GM23338 (cell line): ENCODE measurements at regions not wholly inside any gene's neighbourhood (a gene's known extent, or its start where the extent isn't known, plus 50 kb on each side); places are given as distances from the start of the nearest gene placed in this dataset.

Source experiments
- ATAC-seq: fragments of 200-7000 bp; cut with Tn5 transposase; 3 replicates; pipeline ENCODE4 v1.9.1; 2020
- DNase-seq: peaks from one replicate; pipeline ENCODE4 v3.0.0-alpha.2; 2015; ENCODE audit warnings: low spot score
- H2AFZ ChIP-seq: fragments of 200-600 bp; sonication (generic); 2 replicates; pipeline ENCODE4 v1.8.0; 2016; ENCODE audit warnings: antibody characterized with exemption, mild to moderate bottlenecking, moderate library complexity
- H3F3A ChIP-seq: fragments of 200-600 bp; sonication (generic); replicated peaks from 2 replicates; pipeline ENCODE4 v1.8.0; 2017; ENCODE audit warnings: antibody characterized with exemption, mixed run types, low read depth
- H3K27ac ChIP-seq: fragments of 200-600 bp; sonication (generic); 2 replicates; pipeline ENCODE4 v1.6.1; 2016; ENCODE audit warnings: low read depth
- H3K27me3 ChIP-seq: fragments of 200-600 bp; sonication (generic); 2 replicates; pipeline ENCODE4 v1.8.0; 2016; ENCODE audit warnings: mild to moderate bottlenecking, mixed run types, moderate library complexity; ENCODE audit not compliant: insufficient read depth
- H3K36me3 ChIP-seq: fragments of 200-600 bp; sonication (generic); 2 replicates; pipeline ENCODE4 v1.8.0; 2016; ENCODE audit warnings: mild to moderate bottlenecking; ENCODE audit not compliant: insufficient read depth
- H3K4me1 ChIP-seq: fragments of 200-600 bp; sonication (generic); 2 replicates; pipeline ENCODE4 v1.8.0; 2016; ENCODE audit warnings: mild to moderate bottlenecking, moderate library complexity; ENCODE audit not compliant: insufficient read depth
- H3K4me2 ChIP-seq: fragments of 200-600 bp; sonication (generic); 2 replicates; pipeline ENCODE4 v1.7.1; 2017; ENCODE audit warnings: mixed run types
- H3K4me3 ChIP-seq: fragments of 200-600 bp; sonication (generic); 2 replicates; pipeline ENCODE4 v1.6.1; 2016; ENCODE audit warnings: mixed run types
- H3K79me2 ChIP-seq: fragments of 200-600 bp; sonication (generic); replicated peaks from 2 replicates; pipeline ENCODE4 v1.8.0; 2017; ENCODE audit warnings: mild to moderate bottlenecking; ENCODE audit not compliant: insufficient read depth
- H3K9me2 ChIP-seq: fragments of 200-600 bp; sonication (generic); 2 replicates; pipeline ENCODE4 v1.8.0; 2017; ENCODE audit not compliant: insufficient read depth
- H4K20me1 ChIP-seq: fragments of 200-600 bp; sonication (generic); replicated peaks from 2 replicates; pipeline ENCODE4 v1.8.0; 2017; ENCODE audit warnings: mild to moderate bottlenecking; ENCODE audit not compliant: insufficient read depth
- H3K27ac Mint-ChIP-seq: 2 replicates; pipeline ENCODE4 v1.8.0; 2020; ENCODE audit warnings: inconsistent platforms, mild to moderate bottlenecking, moderate library complexity, mixed read lengths
- H3K27me3 Mint-ChIP-seq: 3 replicates; pipeline ENCODE4 v1.8.0; 2022; ENCODE audit warnings: low read depth, mild to moderate bottlenecking, moderate library complexity, mixed read lengths, inconsistent platforms; ENCODE audit not compliant: insufficient read depth, poor library complexity
- H3K36me3 Mint-ChIP-seq: 3 replicates; pipeline ENCODE4 v1.8.0; 2021; ENCODE audit warnings: low read depth, mild to moderate bottlenecking, inconsistent platforms, moderate library complexity, mixed read lengths
- H3K4me1 Mint-ChIP-seq: 3 replicates; pipeline ENCODE4 v1.8.0; 2020; ENCODE audit warnings: mild to moderate bottlenecking, inconsistent platforms, mixed read lengths
- H3K4me3 Mint-ChIP-seq: 3 replicates; pipeline ENCODE4 v1.8.0; 2021; ENCODE audit warnings: moderate library complexity, mild to moderate bottlenecking, inconsistent platforms, mixed read lengths
- H3K9me3 Mint-ChIP-seq: 3 replicates; pipeline ENCODE4 v1.8.0; 2020; ENCODE audit warnings: moderate library complexity, mild to moderate bottlenecking, inconsistent platforms, mixed read lengths
- CREB1 ChIP-seq: fragments of 250-450 bp; sonication (Bioruptor Pico); IDR thresholded peaks from 2 replicates; pipeline ENCODE4 v1.5.0; 2020; ENCODE audit warnings: low read depth, mild to moderate bottlenecking, moderate library complexity
- EZH2 ChIP-seq: fragments of 200-600 bp; sonication (generic); IDR thresholded peaks from one replicate; pipeline ENCODE4 v1.8.0; 2017; ENCODE audit warnings: antibody characterized with exemption, mild to moderate bottlenecking, low read depth; ENCODE audit not compliant: unreplicated experiment
- EZH2phosphoT487 ChIP-seq: fragments of 200-600 bp; sonication (generic); IDR thresholded peaks from one replicate; pipeline ENCODE4 v1.8.1; 2018; ENCODE audit warnings: antibody characterized with exemption; ENCODE audit not compliant: unreplicated experiment
- JUNB ChIP-seq: IDR thresholded peaks from one replicate; pipeline ENCODE4 v1.6.1; 2016; ENCODE audit warnings: antibody characterized with exemption; ENCODE audit not compliant: unreplicated experiment
- NANOG ChIP-seq: IDR thresholded peaks from 2 replicates; pipeline ENCODE4 v1.6.1; 2016; ENCODE audit warnings: antibody characterized with exemption, borderline replicate concordance
- POLR2AphosphoS5 ChIP-seq: IDR thresholded peaks from 2 replicates; pipeline ENCODE4 v1.6.1; 2016; ENCODE audit warnings: antibody characterized with exemption, low read depth
- STAT1 ChIP-seq: IDR thresholded peaks from one replicate; pipeline ENCODE4 v1.6.1; 2016; ENCODE audit warnings: antibody characterized with exemption; ENCODE audit not compliant: unreplicated experiment
- ZNF114 ChIP-seq: fragments of 250-450 bp; sonication (Bioruptor Pico); IDR thresholded peaks from 2 replicates; pipeline ENCODE4 v1.5.0; 2020; ENCODE audit warnings: mild to moderate bottlenecking, moderate library complexity
- ZNF331 ChIP-seq: fragments of 250-450 bp; sonication (Bioruptor Pico); IDR thresholded peaks from 2 replicates; pipeline ENCODE4 v1.5.0; 2020; ENCODE audit warnings: low read depth, mild to moderate bottlenecking, moderate library complexity
- TF ChIP-seq, protein P1 (sequence below): IDR thresholded peaks from 2 replicates; pipeline ENCODE4 v1.6.1; 2016; ENCODE audit warnings: antibody characterized with exemption
- TF ChIP-seq, protein P2 (sequence below): fragments of 250-450 bp; sonication (Bioruptor Pico); IDR thresholded peaks from 2 replicates; pipeline ENCODE4 v1.5.0; 2020; ENCODE audit warnings: mild to moderate bottlenecking, moderate library complexity
- TF ChIP-seq, protein P3 (sequence below): IDR thresholded peaks from one replicate; pipeline ENCODE4 v1.6.1; 2018; ENCODE audit warnings: antibody characterized with exemption; ENCODE audit not compliant: unreplicated experiment
- TF ChIP-seq, protein P4 (sequence below), 2 experiments: fragments of 200-600 bp in 1 of 2; sonication (generic) in 1 of 2; conservative IDR thresholded peaks; 2 replicates each; pipeline versions ENCODE4 v1.5.1 to v1.6.1; 2016 to 2017; ENCODE audit warnings: antibody characterized with exemption in 2 of 2, low read depth in 2 of 2, mild to moderate bottlenecking in 2 of 2, moderate library complexity in 1 of 2

DNA sequence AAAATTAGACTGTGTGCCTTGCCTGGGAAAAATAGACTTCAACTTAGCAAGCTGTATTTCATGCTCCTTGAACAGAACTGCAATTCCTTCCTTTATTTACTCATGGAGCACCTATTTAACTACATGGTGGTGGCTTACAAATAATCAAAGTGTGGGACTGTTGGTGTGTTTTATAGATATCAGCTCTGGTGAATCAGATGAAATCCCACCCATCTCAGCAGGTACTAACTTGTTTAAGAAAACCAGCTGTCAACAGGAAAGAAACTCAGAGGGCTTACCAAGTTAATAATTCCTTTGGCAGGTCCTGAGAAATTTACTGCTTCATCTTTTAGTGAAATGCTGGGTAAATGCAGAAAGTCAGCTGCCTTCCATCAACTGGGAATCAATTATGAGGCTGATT, 830.6 kb downstream of the SLC4A3 start:
- Histone ChIP-seq H3K79me2 (no peaks in the 10 kb centered on the region), H3K27ac (no peak overlapping the region), H2AFZ (no peak overlapping the region), H3K36me3 (no peaks in the 10 kb centered on the region), H3F3A (no peaks in the 10 kb centered on the region), H3K27me3 (no peaks in the 10 kb centered on the region), H3K4me2 (no peak overlapping the region), H3K4me3 (no peak overlapping the region), H3K4me1 (no peaks in the 10 kb centered on the region), H4K20me1 (no peaks in the 10 kb centered on the region), H3K9me2 (no peaks in the 10 kb centered on the region)
- Mint-ChIP-seq H3K9me3 (no peaks in the 10 kb centered on the region), H3K4me1 (peaks cover 2% of the 10 kb centered on the region; the same call in 1 of the 3 replicates), H3K27ac (no peak overlapping the region), H3K4me3 (no peak overlapping the region), H3K27me3 (no peaks in the 10 kb centered on the region), H3K36me3 (no peaks in the 10 kb centered on the region)
- TF ChIP-seq EZH2: no peak
- TF ChIP-seq EZH2phosphoT487: no peak
- TF ChIP-seq, protein P1, sequence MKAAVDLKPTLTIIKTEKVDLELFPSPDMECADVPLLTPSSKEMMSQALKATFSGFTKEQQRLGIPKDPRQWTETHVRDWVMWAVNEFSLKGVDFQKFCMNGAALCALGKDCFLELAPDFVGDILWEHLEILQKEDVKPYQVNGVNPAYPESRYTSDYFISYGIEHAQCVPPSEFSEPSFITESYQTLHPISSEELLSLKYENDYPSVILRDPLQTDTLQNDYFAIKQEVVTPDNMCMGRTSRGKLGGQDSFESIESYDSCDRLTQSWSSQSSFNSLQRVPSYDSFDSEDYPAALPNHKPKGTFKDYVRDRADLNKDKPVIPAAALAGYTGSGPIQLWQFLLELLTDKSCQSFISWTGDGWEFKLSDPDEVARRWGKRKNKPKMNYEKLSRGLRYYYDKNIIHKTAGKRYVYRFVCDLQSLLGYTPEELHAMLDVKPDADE: no peak
- TF ChIP-seq ZNF114: no peak
- TF ChIP-seq, protein P2, sequence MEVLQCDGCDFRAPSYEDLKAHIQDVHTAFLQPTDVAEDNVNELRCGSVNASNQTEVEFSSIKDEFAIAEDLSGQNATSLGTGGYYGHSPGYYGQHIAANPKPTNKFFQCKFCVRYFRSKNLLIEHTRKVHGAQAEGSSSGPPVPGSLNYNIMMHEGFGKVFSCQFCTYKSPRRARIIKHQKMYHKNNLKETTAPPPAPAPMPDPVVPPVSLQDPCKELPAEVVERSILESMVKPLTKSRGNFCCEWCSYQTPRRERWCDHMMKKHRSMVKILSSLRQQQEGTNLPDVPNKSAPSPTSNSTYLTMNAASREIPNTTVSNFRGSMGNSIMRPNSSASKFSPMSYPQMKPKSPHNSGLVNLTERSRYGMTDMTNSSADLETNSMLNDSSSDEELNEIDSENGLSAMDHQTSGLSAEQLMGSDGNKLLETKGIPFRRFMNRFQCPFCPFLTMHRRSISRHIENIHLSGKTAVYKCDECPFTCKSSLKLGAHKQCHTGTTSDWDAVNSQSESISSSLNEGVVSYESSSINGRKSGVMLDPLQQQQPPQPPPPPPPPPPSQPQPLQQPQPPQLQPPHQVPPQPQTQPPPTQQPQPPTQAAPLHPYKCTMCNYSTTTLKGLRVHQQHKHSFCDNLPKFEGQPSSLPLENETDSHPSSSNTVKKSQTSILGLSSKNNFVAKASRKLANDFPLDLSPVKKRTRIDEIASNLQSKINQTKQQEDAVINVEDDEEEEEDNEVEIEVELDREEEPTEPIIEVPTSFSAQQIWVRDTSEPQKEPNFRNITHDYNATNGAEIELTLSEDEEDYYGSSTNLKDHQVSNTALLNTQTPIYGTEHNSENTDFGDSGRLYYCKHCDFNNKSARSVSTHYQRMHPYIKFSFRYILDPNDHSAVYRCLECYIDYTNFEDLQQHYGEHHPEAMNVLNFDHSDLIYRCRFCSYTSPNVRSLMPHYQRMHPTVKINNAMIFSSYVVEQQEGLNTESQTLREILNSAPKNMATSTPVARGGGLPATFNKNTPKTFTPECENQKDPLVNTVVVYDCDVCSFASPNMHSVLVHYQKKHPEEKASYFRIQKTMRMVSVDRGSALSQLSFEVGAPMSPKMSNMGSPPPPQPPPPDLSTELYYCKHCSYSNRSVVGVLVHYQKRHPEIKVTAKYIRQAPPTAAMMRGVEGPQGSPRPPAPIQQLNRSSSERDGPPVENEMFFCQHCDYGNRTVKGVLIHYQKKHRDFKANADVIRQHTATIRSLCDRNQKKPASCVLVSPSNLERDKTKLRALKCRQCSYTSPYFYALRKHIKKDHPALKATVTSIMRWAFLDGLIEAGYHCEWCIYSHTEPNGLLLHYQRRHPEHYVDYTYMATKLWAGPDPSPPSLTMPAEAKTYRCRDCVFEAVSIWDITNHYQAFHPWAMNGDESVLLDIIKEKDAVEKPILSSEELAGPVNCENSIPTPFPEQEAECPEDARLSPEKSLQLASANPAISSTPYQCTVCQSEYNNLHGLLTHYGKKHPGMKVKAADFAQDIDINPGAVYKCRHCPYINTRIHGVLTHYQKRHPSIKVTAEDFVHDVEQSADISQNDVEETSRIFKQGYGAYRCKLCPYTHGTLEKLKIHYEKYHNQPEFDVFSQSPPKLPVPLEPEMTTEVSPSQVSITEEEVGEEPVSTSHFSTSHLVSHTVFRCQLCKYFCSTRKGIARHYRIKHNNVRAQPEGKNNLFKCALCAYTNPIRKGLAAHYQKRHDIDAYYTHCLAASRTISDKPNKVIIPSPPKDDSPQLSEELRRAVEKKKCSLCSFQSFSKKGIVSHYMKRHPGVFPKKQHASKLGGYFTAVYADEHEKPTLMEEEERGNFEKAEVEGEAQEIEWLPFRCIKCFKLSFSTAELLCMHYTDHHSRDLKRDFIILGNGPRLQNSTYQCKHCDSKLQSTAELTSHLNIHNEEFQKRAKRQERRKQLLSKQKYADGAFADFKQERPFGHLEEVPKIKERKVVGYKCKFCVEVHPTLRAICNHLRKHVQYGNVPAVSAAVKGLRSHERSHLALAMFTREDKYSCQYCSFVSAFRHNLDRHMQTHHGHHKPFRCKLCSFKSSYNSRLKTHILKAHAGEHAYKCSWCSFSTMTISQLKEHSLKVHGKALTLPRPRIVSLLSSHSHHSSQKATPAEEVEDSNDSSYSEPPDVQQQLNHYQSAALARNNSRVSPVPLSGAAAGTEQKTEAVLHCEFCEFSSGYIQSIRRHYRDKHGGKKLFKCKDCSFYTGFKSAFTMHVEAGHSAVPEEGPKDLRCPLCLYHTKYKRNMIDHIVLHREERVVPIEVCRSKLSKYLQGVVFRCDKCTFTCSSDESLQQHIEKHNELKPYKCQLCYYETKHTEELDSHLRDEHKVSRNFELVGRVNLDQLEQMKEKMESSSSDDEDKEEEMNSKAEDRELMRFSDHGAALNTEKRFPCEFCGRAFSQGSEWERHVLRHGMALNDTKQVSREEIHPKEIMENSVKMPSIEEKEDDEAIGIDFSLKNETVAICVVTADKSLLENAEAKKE (CRISPR knock-in tag): no peak
- no peak for TF ChIP-seq POLR2AphosphoS5
- TF ChIP-seq, protein P3, sequence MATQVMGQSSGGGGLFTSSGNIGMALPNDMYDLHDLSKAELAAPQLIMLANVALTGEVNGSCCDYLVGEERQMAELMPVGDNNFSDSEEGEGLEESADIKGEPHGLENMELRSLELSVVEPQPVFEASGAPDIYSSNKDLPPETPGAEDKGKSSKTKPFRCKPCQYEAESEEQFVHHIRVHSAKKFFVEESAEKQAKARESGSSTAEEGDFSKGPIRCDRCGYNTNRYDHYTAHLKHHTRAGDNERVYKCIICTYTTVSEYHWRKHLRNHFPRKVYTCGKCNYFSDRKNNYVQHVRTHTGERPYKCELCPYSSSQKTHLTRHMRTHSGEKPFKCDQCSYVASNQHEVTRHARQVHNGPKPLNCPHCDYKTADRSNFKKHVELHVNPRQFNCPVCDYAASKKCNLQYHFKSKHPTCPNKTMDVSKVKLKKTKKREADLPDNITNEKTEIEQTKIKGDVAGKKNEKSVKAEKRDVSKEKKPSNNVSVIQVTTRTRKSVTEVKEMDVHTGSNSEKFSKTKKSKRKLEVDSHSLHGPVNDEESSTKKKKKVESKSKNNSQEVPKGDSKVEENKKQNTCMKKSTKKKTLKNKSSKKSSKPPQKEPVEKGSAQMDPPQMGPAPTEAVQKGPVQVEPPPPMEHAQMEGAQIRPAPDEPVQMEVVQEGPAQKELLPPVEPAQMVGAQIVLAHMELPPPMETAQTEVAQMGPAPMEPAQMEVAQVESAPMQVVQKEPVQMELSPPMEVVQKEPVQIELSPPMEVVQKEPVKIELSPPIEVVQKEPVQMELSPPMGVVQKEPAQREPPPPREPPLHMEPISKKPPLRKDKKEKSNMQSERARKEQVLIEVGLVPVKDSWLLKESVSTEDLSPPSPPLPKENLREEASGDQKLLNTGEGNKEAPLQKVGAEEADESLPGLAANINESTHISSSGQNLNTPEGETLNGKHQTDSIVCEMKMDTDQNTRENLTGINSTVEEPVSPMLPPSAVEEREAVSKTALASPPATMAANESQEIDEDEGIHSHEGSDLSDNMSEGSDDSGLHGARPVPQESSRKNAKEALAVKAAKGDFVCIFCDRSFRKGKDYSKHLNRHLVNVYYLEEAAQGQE: no peak
- no peak for TF ChIP-seq JUNB
- TF ChIP-seq STAT1: no peak
- no peak for TF ChIP-seq NANOG
- TF ChIP-seq ZNF331 (CRISPR knock-in tag): no peak
- TF ChIP-seq CREB1 (CRISPR knock-in tag): no peak
- TF ChIP-seq, protein P4, sequence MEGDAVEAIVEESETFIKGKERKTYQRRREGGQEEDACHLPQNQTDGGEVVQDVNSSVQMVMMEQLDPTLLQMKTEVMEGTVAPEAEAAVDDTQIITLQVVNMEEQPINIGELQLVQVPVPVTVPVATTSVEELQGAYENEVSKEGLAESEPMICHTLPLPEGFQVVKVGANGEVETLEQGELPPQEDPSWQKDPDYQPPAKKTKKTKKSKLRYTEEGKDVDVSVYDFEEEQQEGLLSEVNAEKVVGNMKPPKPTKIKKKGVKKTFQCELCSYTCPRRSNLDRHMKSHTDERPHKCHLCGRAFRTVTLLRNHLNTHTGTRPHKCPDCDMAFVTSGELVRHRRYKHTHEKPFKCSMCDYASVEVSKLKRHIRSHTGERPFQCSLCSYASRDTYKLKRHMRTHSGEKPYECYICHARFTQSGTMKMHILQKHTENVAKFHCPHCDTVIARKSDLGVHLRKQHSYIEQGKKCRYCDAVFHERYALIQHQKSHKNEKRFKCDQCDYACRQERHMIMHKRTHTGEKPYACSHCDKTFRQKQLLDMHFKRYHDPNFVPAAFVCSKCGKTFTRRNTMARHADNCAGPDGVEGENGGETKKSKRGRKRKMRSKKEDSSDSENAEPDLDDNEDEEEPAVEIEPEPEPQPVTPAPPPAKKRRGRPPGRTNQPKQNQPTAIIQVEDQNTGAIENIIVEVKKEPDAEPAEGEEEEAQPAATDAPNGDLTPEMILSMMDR (conservative IDR thresholded peaks at IDR 0.05; ENCODE audit: low read depth in 2 of 2): no peak
- ATAC-seq (no peak), DNase-seq (no peak)
